Uterus (tissue), 2 donors: ENCODE measurements at regions not wholly inside any gene's neighbourhood (a gene's known extent, or its start where the extent isn't known, plus 50 kb on each side); places are given as distances from the start of the nearest gene placed in this dataset.

Source experiments
- POLR2A ChIP-seq, 2 donors: fragments of 450-650 bp; IDR thresholded peaks; one replicate each; pipeline ENCODE4 v1.6.1; 2016; ENCODE audit warnings: antibody characterized with exemption in 2 of 2, mild to moderate bottlenecking in 1 of 2, moderate library complexity in 1 of 2
- TF ChIP-seq, protein P1 (sequence below), 4 experiments: fragments of 200-600 bp in 2 of 4; fragments of 450-650 bp in 2 of 4; sonication (generic) in 2 of 4; IDR thresholded peaks; one replicate each; pipeline ENCODE4 v1.5.1; 2016 to 2019; ENCODE audit warnings: antibody characterized with exemption in 4 of 4, mild to moderate bottlenecking in 2 of 4, moderate library complexity in 1 of 4

GRCh38 chr11:92591521-92591920 lies 366.9 kb downstream of the FAT3 start:
- TF ChIP-seq, protein P1, sequence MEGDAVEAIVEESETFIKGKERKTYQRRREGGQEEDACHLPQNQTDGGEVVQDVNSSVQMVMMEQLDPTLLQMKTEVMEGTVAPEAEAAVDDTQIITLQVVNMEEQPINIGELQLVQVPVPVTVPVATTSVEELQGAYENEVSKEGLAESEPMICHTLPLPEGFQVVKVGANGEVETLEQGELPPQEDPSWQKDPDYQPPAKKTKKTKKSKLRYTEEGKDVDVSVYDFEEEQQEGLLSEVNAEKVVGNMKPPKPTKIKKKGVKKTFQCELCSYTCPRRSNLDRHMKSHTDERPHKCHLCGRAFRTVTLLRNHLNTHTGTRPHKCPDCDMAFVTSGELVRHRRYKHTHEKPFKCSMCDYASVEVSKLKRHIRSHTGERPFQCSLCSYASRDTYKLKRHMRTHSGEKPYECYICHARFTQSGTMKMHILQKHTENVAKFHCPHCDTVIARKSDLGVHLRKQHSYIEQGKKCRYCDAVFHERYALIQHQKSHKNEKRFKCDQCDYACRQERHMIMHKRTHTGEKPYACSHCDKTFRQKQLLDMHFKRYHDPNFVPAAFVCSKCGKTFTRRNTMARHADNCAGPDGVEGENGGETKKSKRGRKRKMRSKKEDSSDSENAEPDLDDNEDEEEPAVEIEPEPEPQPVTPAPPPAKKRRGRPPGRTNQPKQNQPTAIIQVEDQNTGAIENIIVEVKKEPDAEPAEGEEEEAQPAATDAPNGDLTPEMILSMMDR (IDR thresholded peaks at IDR 0.05): no peak
- no peak for TF ChIP-seq POLR2A (IDR thresholded peaks at IDR 0.05)
